WTC11 (cell line): ENCODE measurements at regions not wholly inside any gene's neighbourhood (a gene's known extent, or its start where the extent isn't known, plus 50 kb on each side); places are given as distances from the start of the nearest gene placed in this dataset.

ENCODE experiments used
- ATAC-seq: fragments of 200-7000 bp; cut with Tn5 transposase; 2 replicates; pipeline ENCODE4 v1.10.0; 2021; ENCODE audit warnings: mild to moderate bottlenecking, moderate library complexity
- CTCF ChIA-PET: fragments of 300-600 bp; sonication (Branson Sonifier 250); formaldehyde crosslinking; loops from one replicate; lab custom pipeline; 2021; ENCODE audit warnings: antibody characterized with exemption; lab: Charles Lee
- POLR2A ChIA-PET: fragments of 350-600 bp; sonication (Branson Sonifier 250); formaldehyde crosslinking; loops from one replicate; lab custom pipeline; 2021; ENCODE audit warnings: antibody characterized with exemption; lab: Charles Lee
- DNase-seq: peaks from one replicate; pipeline ENCODE4 v3.0.0; 2021; ENCODE audit warnings: low spot score
- H3K27ac Mint-ChIP-seq: 2 replicates; pipeline ENCODE4 v1.8.0; 2021; ENCODE audit warnings: mixed read lengths
- H3K27me3 Mint-ChIP-seq: 2 replicates; pipeline ENCODE4 v1.8.0; 2021; ENCODE audit warnings: low read depth, mild to moderate bottlenecking, moderate library complexity, mixed read lengths
- H3K36me3 Mint-ChIP-seq: 2 replicates; pipeline ENCODE4 v1.8.0; 2021; ENCODE audit warnings: mixed read lengths
- H3K4me1 Mint-ChIP-seq: 2 replicates; pipeline ENCODE4 v1.8.0; 2022; ENCODE audit warnings: mixed read lengths
- H3K4me3 Mint-ChIP-seq: 2 replicates; pipeline ENCODE4 v1.8.0; 2021; ENCODE audit warnings: mild to moderate bottlenecking, moderate library complexity, mixed read lengths
- H3K9me3 Mint-ChIP-seq: 2 replicates; pipeline ENCODE4 v1.8.0; 2021; ENCODE audit warnings: mixed read lengths
- CREB1 ChIP-seq: sonication (generic); formaldehyde crosslinking; IDR thresholded peaks from 2 replicates; pipeline ENCODE4 v1.8.0; 2023; ENCODE audit warnings: mild to moderate bottlenecking, missing genetic modification reagents
- ELF4 ChIP-seq: sonication (generic); formaldehyde crosslinking; IDR thresholded peaks from 2 replicates; pipeline ENCODE4 v1.8.1; 2022; ENCODE audit warnings: low read depth, mild to moderate bottlenecking, moderate library complexity, missing genetic modification reagents
- FOXK1 ChIP-seq: sonication (generic); formaldehyde crosslinking; IDR thresholded peaks from 2 replicates; pipeline ENCODE4 v1.8.0; 2022; ENCODE audit warnings: mild to moderate bottlenecking, moderate library complexity, missing genetic modification reagents
- GTF2I ChIP-seq: fragments of 250-450 bp; sonication (Bioruptor Pico); conservative IDR thresholded peaks from 2 replicates; pipeline ENCODE4 v1.4.0; 2021; ENCODE audit warnings: mild to moderate bottlenecking
- JAZF1 ChIP-seq: fragments of 250-450 bp; sonication (Bioruptor Pico); IDR thresholded peaks from 2 replicates; pipeline ENCODE4 v1.9.0; 2021; ENCODE audit warnings: moderate library complexity, mild to moderate bottlenecking, inconsistent platforms
- KAT7 ChIP-seq: sonication (generic); formaldehyde crosslinking; IDR thresholded peaks from 2 replicates; pipeline ENCODE4 v1.8.1; 2023; ENCODE audit warnings: missing genetic modification reagents, mild to moderate bottlenecking, borderline replicate concordance
- NR1H2 ChIP-seq: sonication (generic); formaldehyde crosslinking; IDR thresholded peaks from 2 replicates; pipeline ENCODE4 v1.9.0; 2021; ENCODE audit warnings: mild to moderate bottlenecking, moderate library complexity, missing genetic modification reagents
- NR3C1 ChIP-seq: sonication (generic); formaldehyde crosslinking; conservative IDR thresholded peaks from 2 replicates; pipeline ENCODE4 v1.8.1; 2023; ENCODE audit warnings: low read depth, mild to moderate bottlenecking, missing genetic modification reagents
- TCF7 ChIP-seq: sonication (generic); formaldehyde crosslinking; IDR thresholded peaks from 2 replicates; pipeline ENCODE4 v1.8.0; 2022; ENCODE audit warnings: mild to moderate bottlenecking, low read depth, missing genetic modification reagents, moderate library complexity
- ZNF138 ChIP-seq: sonication (generic); formaldehyde crosslinking; conservative IDR thresholded peaks from 2 replicates; pipeline ENCODE4 v1.8.1; 2022; ENCODE audit warnings: mild to moderate bottlenecking, moderate library complexity, missing genetic modification reagents
- ZNF396 ChIP-seq: fragments of 250-450 bp; sonication (Bioruptor Pico); IDR thresholded peaks from 2 replicates; pipeline ENCODE4 v1.8.0; 2021; ENCODE audit warnings: mild to moderate bottlenecking, moderate library complexity, borderline replicate concordance
- ZNF416 ChIP-seq: fragments of 250-450 bp; sonication (Bioruptor Pico); IDR thresholded peaks from 2 replicates; pipeline ENCODE4 v1.9.0; 2021; ENCODE audit warnings: mild to moderate bottlenecking, inconsistent platforms
- ZNF423 ChIP-seq: fragments of 250-450 bp; sonication (Bioruptor Pico); IDR thresholded peaks from 2 replicates; pipeline ENCODE4 v2.1.2; 2022; ENCODE audit warnings: mild to moderate bottlenecking, moderate library complexity
- TF ChIP-seq, protein P1 (sequence below): sonication (generic); formaldehyde crosslinking; IDR thresholded peaks from 2 replicates; pipeline ENCODE4 v1.8.1; 2022; ENCODE audit warnings: mild to moderate bottlenecking, missing genetic modification reagents, moderate library complexity, borderline replicate concordance
- TF ChIP-seq, protein P2 (sequence below): fragments of 250-450 bp; sonication (Bioruptor Pico); IDR thresholded peaks from 2 replicates; pipeline ENCODE4 v1.9.0; 2021; ENCODE audit warnings: mild to moderate bottlenecking
- TF ChIP-seq, protein P3 (sequence below): sonication (generic); formaldehyde crosslinking; IDR thresholded peaks from 2 replicates; pipeline ENCODE4 v1.8.0; 2022; ENCODE audit warnings: missing genetic modification reagents
- TF ChIP-seq, protein P4 (sequence below): sonication (generic); formaldehyde crosslinking; IDR thresholded peaks from 2 replicates; pipeline ENCODE4 v1.8.1; 2022; ENCODE audit warnings: mild to moderate bottlenecking, moderate library complexity, missing genetic modification reagents
- TF ChIP-seq, protein P5 (sequence below): sonication (generic); formaldehyde crosslinking; IDR thresholded peaks from 2 replicates; pipeline ENCODE4 v1.8.0; 2023; ENCODE audit warnings: mild to moderate bottlenecking, missing genetic modification reagents
- TF ChIP-seq, protein P6 (sequence below): sonication (generic); formaldehyde crosslinking; IDR thresholded peaks from 2 replicates; pipeline ENCODE4 v1.8.0; 2022; ENCODE audit warnings: mild to moderate bottlenecking, missing genetic modification reagents
- TF ChIP-seq, protein P7 (sequence below): fragments of 250-450 bp; sonication (Bioruptor Pico); IDR thresholded peaks from 2 replicates; pipeline ENCODE4 v1.8.0; 2021; ENCODE audit warnings: mild to moderate bottlenecking

DNA sequence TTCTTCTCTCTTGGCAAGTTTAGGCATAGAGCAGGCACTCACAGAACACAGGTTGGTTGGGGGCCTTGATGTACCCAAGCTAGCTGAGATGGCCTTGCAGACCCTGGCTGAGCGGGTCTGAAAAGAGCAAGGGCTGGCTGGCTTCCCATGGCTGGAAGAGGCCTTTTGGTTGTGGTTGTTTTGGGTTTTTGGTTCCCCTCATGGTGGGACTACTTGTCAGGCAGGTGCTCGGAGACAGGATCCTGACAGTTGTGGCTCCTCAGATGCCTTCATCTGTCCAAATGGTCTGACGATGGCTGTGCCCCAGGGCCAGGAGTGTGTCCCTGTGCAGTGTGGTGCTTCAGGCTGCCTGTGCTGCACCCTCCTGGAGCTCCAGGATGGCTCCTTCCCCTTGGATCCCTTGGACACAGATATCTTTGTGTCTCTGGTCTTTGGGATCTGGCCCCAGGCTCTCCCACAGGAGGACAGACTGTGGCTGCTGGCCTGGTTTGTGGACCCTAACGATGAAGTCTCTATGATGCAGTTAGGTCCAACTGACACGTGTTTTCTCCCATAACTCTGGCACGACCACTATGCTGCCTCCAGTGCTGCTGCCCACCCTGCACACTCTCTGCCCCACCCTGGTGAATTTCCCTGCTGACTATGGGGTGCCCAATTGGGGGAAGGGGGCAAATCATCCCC is 321.5 kb upstream of the ZNF32 start:
- Mint-ChIP-seq H3K4me3 (no peak overlapping the region), H3K36me3 (no peaks in the 10 kb centered on the region), H3K27me3 (peaks cover 3% of the 10 kb centered on the region; the same call in 1 of the 2 replicates), H3K27ac (no peak overlapping the region), H3K9me3 (peaks cover 5% of the 10 kb centered on the region; the same call in 1 of the 2 replicates), H3K4me1 (no peaks in the 10 kb centered on the region; the same call in 1 of the 2 replicates)
- no peak for DNase-seq
- POLR2A ChIA-PET = no interaction called here
- CTCF ChIA-PET = no interaction called here
- TF ChIP-seq TCF7 (CRISPR knock-in tag) = no peak
- TF ChIP-seq ZNF416 (CRISPR knock-in tag) = no peak
- TF ChIP-seq, protein P1, sequence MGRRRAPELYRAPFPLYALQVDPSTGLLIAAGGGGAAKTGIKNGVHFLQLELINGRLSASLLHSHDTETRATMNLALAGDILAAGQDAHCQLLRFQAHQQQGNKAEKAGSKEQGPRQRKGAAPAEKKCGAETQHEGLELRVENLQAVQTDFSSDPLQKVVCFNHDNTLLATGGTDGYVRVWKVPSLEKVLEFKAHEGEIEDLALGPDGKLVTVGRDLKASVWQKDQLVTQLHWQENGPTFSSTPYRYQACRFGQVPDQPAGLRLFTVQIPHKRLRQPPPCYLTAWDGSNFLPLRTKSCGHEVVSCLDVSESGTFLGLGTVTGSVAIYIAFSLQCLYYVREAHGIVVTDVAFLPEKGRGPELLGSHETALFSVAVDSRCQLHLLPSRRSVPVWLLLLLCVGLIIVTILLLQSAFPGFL (CRISPR knock-in tag) = no peak
- TF ChIP-seq, protein P2, sequence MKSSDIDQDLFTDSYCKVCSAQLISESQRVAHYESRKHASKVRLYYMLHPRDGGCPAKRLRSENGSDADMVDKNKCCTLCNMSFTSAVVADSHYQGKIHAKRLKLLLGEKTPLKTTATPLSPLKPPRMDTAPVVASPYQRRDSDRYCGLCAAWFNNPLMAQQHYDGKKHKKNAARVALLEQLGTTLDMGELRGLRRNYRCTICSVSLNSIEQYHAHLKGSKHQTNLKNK (CRISPR knock-in tag) = no peak
- TF ChIP-seq KAT7 (CRISPR knock-in tag) = no peak
- TF ChIP-seq, protein P3, sequence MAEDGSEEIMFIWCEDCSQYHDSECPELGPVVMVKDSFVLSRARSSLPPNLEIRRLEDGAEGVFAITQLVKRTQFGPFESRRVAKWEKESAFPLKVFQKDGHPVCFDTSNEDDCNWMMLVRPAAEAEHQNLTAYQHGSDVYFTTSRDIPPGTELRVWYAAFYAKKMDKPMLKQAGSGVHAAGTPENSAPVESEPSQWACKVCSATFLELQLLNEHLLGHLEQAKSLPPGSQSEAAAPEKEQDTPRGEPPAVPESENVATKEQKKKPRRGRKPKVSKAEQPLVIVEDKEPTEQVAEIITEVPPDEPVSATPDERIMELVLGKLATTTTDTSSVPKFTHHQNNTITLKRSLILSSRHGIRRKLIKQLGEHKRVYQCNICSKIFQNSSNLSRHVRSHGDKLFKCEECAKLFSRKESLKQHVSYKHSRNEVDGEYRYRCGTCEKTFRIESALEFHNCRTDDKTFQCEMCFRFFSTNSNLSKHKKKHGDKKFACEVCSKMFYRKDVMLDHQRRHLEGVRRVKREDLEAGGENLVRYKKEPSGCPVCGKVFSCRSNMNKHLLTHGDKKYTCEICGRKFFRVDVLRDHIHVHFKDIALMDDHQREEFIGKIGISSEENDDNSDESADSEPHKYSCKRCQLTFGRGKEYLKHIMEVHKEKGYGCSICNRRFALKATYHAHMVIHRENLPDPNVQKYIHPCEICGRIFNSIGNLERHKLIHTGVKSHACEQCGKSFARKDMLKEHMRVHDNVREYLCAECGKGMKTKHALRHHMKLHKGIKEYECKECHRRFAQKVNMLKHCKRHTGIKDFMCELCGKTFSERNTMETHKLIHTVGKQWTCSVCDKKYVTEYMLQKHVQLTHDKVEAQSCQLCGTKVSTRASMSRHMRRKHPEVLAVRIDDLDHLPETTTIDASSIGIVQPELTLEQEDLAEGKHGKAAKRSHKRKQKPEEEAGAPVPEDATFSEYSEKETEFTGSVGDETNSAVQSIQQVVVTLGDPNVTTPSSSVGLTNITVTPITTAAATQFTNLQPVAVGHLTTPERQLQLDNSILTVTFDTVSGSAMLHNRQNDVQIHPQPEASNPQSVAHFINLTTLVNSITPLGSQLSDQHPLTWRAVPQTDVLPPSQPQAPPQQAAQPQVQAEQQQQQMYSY = no peak
- TF ChIP-seq ZNF138 (CRISPR knock-in tag) = no peak
- no peak for TF ChIP-seq GTF2I
- no peak for TF ChIP-seq CREB1
- TF ChIP-seq, protein P4, sequence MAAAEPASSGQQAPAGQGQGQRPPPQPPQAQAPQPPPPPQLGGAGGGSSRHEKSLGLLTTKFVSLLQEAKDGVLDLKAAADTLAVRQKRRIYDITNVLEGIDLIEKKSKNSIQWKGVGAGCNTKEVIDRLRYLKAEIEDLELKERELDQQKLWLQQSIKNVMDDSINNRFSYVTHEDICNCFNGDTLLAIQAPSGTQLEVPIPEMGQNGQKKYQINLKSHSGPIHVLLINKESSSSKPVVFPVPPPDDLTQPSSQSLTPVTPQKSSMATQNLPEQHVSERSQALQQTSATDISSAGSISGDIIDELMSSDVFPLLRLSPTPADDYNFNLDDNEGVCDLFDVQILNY (CRISPR knock-in tag) = no peak
- TF ChIP-seq, protein P5, sequence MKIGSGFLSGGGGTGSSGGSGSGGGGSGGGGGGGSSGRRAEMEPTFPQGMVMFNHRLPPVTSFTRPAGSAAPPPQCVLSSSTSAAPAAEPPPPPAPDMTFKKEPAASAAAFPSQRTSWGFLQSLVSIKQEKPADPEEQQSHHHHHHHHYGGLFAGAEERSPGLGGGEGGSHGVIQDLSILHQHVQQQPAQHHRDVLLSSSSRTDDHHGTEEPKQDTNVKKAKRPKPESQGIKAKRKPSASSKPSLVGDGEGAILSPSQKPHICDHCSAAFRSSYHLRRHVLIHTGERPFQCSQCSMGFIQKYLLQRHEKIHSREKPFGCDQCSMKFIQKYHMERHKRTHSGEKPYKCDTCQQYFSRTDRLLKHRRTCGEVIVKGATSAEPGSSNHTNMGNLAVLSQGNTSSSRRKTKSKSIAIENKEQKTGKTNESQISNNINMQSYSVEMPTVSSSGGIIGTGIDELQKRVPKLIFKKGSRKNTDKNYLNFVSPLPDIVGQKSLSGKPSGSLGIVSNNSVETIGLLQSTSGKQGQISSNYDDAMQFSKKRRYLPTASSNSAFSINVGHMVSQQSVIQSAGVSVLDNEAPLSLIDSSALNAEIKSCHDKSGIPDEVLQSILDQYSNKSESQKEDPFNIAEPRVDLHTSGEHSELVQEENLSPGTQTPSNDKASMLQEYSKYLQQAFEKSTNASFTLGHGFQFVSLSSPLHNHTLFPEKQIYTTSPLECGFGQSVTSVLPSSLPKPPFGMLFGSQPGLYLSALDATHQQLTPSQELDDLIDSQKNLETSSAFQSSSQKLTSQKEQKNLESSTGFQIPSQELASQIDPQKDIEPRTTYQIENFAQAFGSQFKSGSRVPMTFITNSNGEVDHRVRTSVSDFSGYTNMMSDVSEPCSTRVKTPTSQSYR (CRISPR knock-in tag) = no peak
- no peak for TF ChIP-seq JAZF1
- TF ChIP-seq, protein P6, sequence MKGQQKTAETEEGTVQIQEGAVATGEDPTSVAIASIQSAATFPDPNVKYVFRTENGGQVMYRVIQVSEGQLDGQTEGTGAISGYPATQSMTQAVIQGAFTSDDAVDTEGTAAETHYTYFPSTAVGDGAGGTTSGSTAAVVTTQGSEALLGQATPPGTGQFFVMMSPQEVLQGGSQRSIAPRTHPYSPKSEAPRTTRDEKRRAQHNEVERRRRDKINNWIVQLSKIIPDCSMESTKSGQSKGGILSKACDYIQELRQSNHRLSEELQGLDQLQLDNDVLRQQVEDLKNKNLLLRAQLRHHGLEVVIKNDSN (CRISPR knock-in tag) = no peak
- no peak for TF ChIP-seq ZNF423 (CRISPR knock-in tag)
- no peak for TF ChIP-seq ELF4 (CRISPR knock-in tag)
- no peak for TF ChIP-seq NR3C1 (CRISPR knock-in tag)
- TF ChIP-seq ZNF396 = no peak
- no peak for TF ChIP-seq FOXK1
- TF ChIP-seq, protein P7, sequence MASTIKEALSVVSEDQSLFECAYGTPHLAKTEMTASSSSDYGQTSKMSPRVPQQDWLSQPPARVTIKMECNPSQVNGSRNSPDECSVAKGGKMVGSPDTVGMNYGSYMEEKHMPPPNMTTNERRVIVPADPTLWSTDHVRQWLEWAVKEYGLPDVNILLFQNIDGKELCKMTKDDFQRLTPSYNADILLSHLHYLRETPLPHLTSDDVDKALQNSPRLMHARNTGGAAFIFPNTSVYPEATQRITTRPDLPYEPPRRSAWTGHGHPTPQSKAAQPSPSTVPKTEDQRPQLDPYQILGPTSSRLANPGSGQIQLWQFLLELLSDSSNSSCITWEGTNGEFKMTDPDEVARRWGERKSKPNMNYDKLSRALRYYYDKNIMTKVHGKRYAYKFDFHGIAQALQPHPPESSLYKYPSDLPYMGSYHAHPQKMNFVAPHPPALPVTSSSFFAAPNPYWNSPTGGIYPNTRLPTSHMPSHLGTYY (CRISPR knock-in tag) = no peak
- TF ChIP-seq NR1H2 = no peak
- no peak for ATAC-seq
